ENCODE measurements at regions not wholly inside any gene's neighbourhood (a gene's known extent, or its start where the extent isn't known, plus 50 kb on each side); places are given as distances from the start of the nearest gene placed in this dataset.

- TF ChIP-seq CTCF (IDR thresholded peaks at IDR 0.05; ENCODE audit: insufficient read depth, low read depth, low read length) (no peak), EZH2 (IDR thresholded peaks at IDR 0.05; ENCODE audit: insufficient read depth, low read length) (no peak)
Observed at GRCh38 chr13:97879646-97880310, 73.7 kb upstream of the IPO5 start.
